Duodenal mucosa (tissue), 2 donors: ENCODE measurements at regions not wholly inside any gene's neighbourhood (a gene's known extent, or its start where the extent isn't known, plus 50 kb on each side); places are given as distances from the start of the nearest gene placed in this dataset.

Source experiments
- H3K27ac ChIP-seq: one replicate; pipeline ENCODE4 v1.7.0; 2013; ENCODE audit warnings: low read depth, low read length
- H3K27me3 ChIP-seq, 2 donors: one replicate each; pipeline ENCODE4 v1.7.0; 2013; ENCODE audit warnings: low read length in 2 of 2, control low read depth in 1 of 2; ENCODE audit not compliant: insufficient read depth in 2 of 2, control insufficient read depth in 1 of 2
- H3K36me3 ChIP-seq, 2 donors: one replicate each; pipeline ENCODE4 v1.7.0; 2013; ENCODE audit warnings: low read length in 2 of 2, control low read depth in 1 of 2; ENCODE audit not compliant: insufficient read depth in 2 of 2, control insufficient read depth in 1 of 2
- H3K4me1 ChIP-seq, 2 donors: one replicate each; pipeline ENCODE4 v1.7.0; 2013; ENCODE audit warnings: low read length in 2 of 2, control low read depth in 1 of 2; ENCODE audit not compliant: insufficient read depth in 2 of 2, control insufficient read depth in 1 of 2
- H3K4me3 ChIP-seq, 2 donors: one replicate each; pipeline ENCODE4 v1.7.0; 2013; ENCODE audit warnings: low read length in 2 of 2, low read depth in 1 of 2
- H3K9ac ChIP-seq, 2 donors: one replicate each; pipeline ENCODE4 v1.7.0; 2013; ENCODE audit warnings: low read length in 2 of 2, low read depth in 1 of 2
- H3K9me3 ChIP-seq, 2 donors: one replicate each; pipeline ENCODE4 v1.7.0; 2013; ENCODE audit warnings: low read length in 2 of 2, control low read depth in 1 of 2; ENCODE audit not compliant: control insufficient read depth in 1 of 2

DNA sequence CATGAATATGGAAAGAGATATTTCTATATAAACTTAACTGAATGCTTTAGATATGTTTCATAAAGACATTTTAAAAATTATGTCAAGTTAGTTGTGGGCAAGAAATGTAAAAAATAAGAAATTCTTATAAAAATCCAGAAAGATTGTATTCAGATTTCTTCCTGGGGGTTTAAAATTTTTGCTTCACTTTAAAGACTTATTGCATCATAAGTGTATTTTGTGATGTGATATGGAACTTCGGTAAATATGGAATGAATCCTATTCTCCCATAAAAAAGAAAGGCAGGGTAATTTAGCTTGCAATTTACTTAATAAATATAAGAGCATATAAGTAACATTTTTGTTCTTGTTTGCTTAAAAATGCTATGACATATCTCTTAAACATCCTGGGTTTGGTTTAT, 104.8 kb upstream of the CWC22 start:
- Histone ChIP-seq H3K27me3 (no peaks in the 10 kb centered on the region), H3K27ac (no peak overlapping the region), H3K4me3 (no peak overlapping the region), H3K36me3 (no peaks in the 10 kb centered on the region), H3K4me1 (no peaks in the 10 kb centered on the region), H3K9ac (no peak overlapping the region), H3K9me3 (no peaks in the 10 kb centered on the region)

DNA sequence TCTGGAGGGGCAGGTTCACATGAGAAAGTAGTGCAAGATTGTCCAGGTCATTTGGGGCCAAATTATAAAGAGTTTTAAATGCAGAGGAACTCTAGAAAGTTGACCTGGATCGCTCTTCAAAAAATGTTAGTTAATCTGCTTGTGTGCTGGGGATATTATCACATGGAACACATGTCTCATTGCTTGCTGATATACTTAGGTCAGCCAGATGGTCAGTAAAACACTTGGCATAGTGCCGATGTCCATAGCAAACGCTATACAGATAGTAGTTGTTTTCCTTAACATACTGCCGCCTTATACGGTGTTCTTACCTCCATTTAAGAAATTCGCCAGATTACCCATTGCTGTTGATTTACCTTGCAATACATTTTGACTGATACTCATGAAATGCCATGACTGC, 103.4 kb upstream of the CWC22 start:
- H3K9ac ChIP-seq = no peak overlapping the region

DNA sequence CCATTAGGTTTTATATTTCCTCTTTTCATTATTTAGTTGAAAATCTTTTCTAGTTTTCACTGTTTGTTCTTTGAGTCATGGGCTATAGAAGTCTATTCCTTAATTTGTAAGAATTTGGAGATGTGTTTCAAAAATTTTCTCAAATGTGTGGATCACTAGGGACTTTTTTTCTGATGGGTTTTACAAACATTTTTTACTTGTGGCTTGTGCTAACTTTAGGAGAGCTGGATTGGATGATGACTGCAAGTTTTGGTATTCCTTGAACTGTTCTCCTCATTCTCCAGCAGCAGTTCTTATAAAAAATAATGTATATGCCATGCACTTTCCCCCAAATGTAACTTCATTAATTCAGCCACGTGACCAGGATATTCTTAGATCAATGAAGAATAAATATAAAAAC, 94.7 kb upstream of the CWC22 start:
- Histone ChIP-seq H3K9me3 (no peaks in the 10 kb centered on the region), H3K4me3 (no peak overlapping the region), H3K27ac (no peak overlapping the region), H3K4me1 (no peaks in the 10 kb centered on the region), H3K36me3 (no peaks in the 10 kb centered on the region), H3K9ac (no peak overlapping the region), H3K27me3 (no peaks in the 10 kb centered on the region)

More for the DNA sequence above, 103.4 kb upstream of the CWC22 start:
- Histone ChIP-seq H3K27me3 (no peaks in the 10 kb centered on the region), H3K27ac (no peak overlapping the region), H3K9me3 (no peaks in the 10 kb centered on the region), H3K4me3 (no peak overlapping the region), H3K36me3 (no peaks in the 10 kb centered on the region), H3K4me1 (no peaks in the 10 kb centered on the region)

GRCh38 chr2:180099308-180099707, 92.2 kb upstream of the CWC22 start:
- no peak overlapping the region for H3K4me3 ChIP-seq
- H3K9me3 ChIP-seq = no peaks in the 10 kb centered on the region
- H3K36me3 ChIP-seq = no peaks in the 10 kb centered on the region
- H3K27ac ChIP-seq = no peak overlapping the region
- H3K4me1 ChIP-seq = no peaks in the 10 kb centered on the region
- no peak overlapping the region for H3K9ac ChIP-seq
- no peaks in the 10 kb centered on the region for H3K27me3 ChIP-seq

GRCh38 chr2:180085144-180085543, 78.0 kb upstream of the CWC22 start:
- no peak overlapping the region for H3K9ac ChIP-seq
- H3K36me3 ChIP-seq = no peaks in the 10 kb centered on the region
- H3K4me1 ChIP-seq = no peaks in the 10 kb centered on the region
- H3K27ac ChIP-seq = no peak overlapping the region
- H3K9me3 ChIP-seq = no peaks in the 10 kb centered on the region
- H3K4me3 ChIP-seq = no peak overlapping the region
- no peaks in the 10 kb centered on the region for H3K27me3 ChIP-seq

GRCh38 chr2:180077295-180077906, 70.3 kb upstream of the CWC22 start:
- Histone ChIP-seq H3K4me3 (no peak overlapping the region), H3K9me3 (no peaks in the 10 kb centered on the region), H3K9ac (no peak overlapping the region), H3K4me1 (no peaks in the 10 kb centered on the region), H3K27ac (no peak overlapping the region), H3K36me3 (no peaks in the 10 kb centered on the region), H3K27me3 (no peaks in the 10 kb centered on the region)

DNA sequence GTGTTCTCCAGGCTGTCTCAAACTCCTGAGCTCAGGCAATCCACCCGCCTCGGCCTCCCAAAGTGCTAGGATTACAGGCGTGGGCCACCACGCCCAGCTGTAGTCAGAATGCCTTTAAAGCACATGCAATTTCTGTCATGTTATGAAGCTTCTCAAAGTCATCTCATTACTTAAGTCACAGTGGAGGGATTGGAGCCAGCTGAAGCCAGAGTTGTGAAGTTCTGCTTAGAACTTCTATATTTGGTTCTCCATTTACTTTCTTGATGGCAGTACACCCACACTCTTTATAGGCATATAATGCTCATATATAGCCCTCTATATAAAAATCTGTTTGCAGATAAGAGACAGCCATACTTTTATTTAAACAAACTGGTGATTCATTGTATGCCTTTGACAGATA, 68.8 kb upstream of the CWC22 start:
- no peaks in the 10 kb centered on the region for H3K4me1 ChIP-seq
- H3K9ac ChIP-seq = no peak overlapping the region
- H3K36me3 ChIP-seq = no peaks in the 10 kb centered on the region
- no peaks in the 10 kb centered on the region for H3K27me3 ChIP-seq
- no peak overlapping the region for H3K4me3 ChIP-seq
- no peaks in the 10 kb centered on the region for H3K9me3 ChIP-seq
- no peak overlapping the region for H3K27ac ChIP-seq

DNA sequence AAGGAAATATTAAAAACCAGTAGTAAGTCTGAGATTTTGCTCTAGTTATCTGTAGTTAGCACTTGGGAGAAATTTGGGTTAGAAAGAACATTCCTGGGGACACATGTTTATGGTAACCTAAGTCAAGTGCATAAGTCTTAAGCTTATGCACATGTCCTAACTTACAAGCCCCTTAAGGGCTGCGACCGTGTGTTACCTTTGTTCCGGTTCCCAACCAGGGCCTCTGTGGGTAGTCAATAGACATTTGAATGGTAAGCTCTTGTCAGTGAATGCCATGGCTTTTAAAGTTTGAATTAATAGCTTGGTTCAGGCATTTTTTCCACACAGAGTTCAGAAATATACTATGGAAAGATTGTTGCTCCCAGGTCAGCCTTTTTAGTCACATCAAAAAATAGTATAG, 64.7 kb upstream of the CWC22 start:
- no peak overlapping the region for H3K27ac ChIP-seq
- H3K27me3 ChIP-seq = no peaks in the 10 kb centered on the region
- H3K36me3 ChIP-seq = no peaks in the 10 kb centered on the region
- peaks cover 0 to 8% of the 10 kb centered on the region in 2 donors for H3K9me3 ChIP-seq
- H3K9ac ChIP-seq = no peak overlapping the region
- H3K4me3 ChIP-seq = no peak overlapping the region
- no peaks in the 10 kb centered on the region for H3K4me1 ChIP-seq

- Histone ChIP-seq H3K27ac (no peak overlapping the region), H3K27me3 (no peaks in the 10 kb centered on the region), H3K4me1 (no peaks in the 10 kb centered on the region), H3K36me3 (no peaks in the 10 kb centered on the region), H3K9ac (no peak overlapping the region), H3K4me3 (no peak overlapping the region), H3K9me3 (no peaks in the 10 kb centered on the region)
Observed at GRCh38 chr2:180063494-180064092, 56.5 kb upstream of the CWC22 start.

GRCh38 chr2:180062178-180062577, 55.1 kb upstream of the CWC22 start:
- no peaks in the 10 kb centered on the region for H3K27me3 ChIP-seq
- H3K4me3 ChIP-seq = no peak overlapping the region
- no peak overlapping the region for H3K9ac ChIP-seq
- H3K4me1 ChIP-seq = no peaks in the 10 kb centered on the region
- no peak overlapping the region for H3K27ac ChIP-seq
- H3K36me3 ChIP-seq = no peaks in the 10 kb centered on the region
- no peaks in the 10 kb centered on the region for H3K9me3 ChIP-seq
